Thoracic aorta (tissue), 2 donors: ENCODE measurements at regions not wholly inside any gene's neighbourhood (a gene's known extent, or its start where the extent isn't known, plus 50 kb on each side); places are given as distances from the start of the nearest gene placed in this dataset.

Experiments used
- ATAC-seq: fragments of 150-250 bp; one replicate; pipeline ENCODE4 v1.8.0; 2017; ENCODE audit warnings: low read depth; ENCODE audit not compliant: insufficient number of reproducible peaks, low FRiP score
- DNase-seq: peaks from one replicate; pipeline ENCODE4 v3.0.0-alpha.2; 2020; ENCODE audit warnings: low spot score
- H3K27ac ChIP-seq, 2 donors: fragments of 200-600 bp; sonication (generic); 1 replicate in 1 of 2; 2 replicates in 1 of 2; pipeline ENCODE4 v1.5.1; 2016; ENCODE audit warnings: mild to moderate bottlenecking in 2 of 2, moderate library complexity in 2 of 2
- H3K27me3 ChIP-seq: fragments of 200-600 bp; sonication (generic); replicated peaks from 2 replicates; pipeline ENCODE4 v1.6.0; 2016; ENCODE audit warnings: mild to moderate bottlenecking; ENCODE audit not compliant: insufficient read depth
- H3K36me3 ChIP-seq: fragments of 200-600 bp; sonication (generic); one replicate; pipeline ENCODE4 v1.5.1; 2016
- H3K4me1 ChIP-seq, 2 donors: fragments of 200-600 bp; sonication (generic); 1 replicate in 1 of 2; 2 replicates in 1 of 2; pipeline versions ENCODE4 v1.5.1 to v1.6.0; 2016; ENCODE audit warnings: low read depth in 2 of 2, mild to moderate bottlenecking in 1 of 2; ENCODE audit not compliant: control insufficient read depth in 1 of 2
- H3K4me3 ChIP-seq: fragments of 200-600 bp; sonication (generic); 2 replicates; pipeline ENCODE4 v1.5.1; 2016; ENCODE audit warnings: mild to moderate bottlenecking
- H3K9me3 ChIP-seq: fragments of 200-600 bp; sonication (generic); 2 replicates; pipeline ENCODE4 v1.5.1; 2016
- TF ChIP-seq, protein P1 (sequence below): fragments of 200-600 bp; sonication (generic); IDR thresholded peaks from one replicate; pipeline ENCODE4 v1.5.1; 2019; ENCODE audit warnings: antibody characterized with exemption

- H3K27ac ChIP-seq, result no peak overlapping the region
- H3K36me3 ChIP-seq, result no peaks in the 10 kb centered on the region
- no peaks in the 10 kb centered on the region for H3K27me3 ChIP-seq
- TF ChIP-seq, protein P1, sequence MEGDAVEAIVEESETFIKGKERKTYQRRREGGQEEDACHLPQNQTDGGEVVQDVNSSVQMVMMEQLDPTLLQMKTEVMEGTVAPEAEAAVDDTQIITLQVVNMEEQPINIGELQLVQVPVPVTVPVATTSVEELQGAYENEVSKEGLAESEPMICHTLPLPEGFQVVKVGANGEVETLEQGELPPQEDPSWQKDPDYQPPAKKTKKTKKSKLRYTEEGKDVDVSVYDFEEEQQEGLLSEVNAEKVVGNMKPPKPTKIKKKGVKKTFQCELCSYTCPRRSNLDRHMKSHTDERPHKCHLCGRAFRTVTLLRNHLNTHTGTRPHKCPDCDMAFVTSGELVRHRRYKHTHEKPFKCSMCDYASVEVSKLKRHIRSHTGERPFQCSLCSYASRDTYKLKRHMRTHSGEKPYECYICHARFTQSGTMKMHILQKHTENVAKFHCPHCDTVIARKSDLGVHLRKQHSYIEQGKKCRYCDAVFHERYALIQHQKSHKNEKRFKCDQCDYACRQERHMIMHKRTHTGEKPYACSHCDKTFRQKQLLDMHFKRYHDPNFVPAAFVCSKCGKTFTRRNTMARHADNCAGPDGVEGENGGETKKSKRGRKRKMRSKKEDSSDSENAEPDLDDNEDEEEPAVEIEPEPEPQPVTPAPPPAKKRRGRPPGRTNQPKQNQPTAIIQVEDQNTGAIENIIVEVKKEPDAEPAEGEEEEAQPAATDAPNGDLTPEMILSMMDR, result no peak
- ATAC-seq, result no peak
- H3K4me1 ChIP-seq, result no peaks in the 10 kb centered on the region
- DNase-seq, result no peak
- no peak overlapping the region for H3K4me3 ChIP-seq
- no peaks in the 10 kb centered on the region for H3K9me3 ChIP-seq
Observed at GRCh38 chr5:42349163-42349562, 74.1 kb upstream of the GHR start.

- no peaks in the 10 kb centered on the region for H3K9me3 ChIP-seq
- no peaks in the 10 kb centered on the region for H3K36me3 ChIP-seq
- TF ChIP-seq, protein P1, result no peak
- no peaks in the 10 kb centered on the region for H3K27me3 ChIP-seq
- no peak overlapping the region for H3K27ac ChIP-seq
- H3K4me3 ChIP-seq, result no peak overlapping the region
- no peaks in the 10 kb centered on the region for H3K4me1 ChIP-seq
- DNase-seq (no peak), ATAC-seq (no peak)
Observed at GRCh38 chr5:42351956-42352355, 71.3 kb upstream of the GHR start.

GRCh38 chr5:42360056-42360455 is 63.2 kb upstream of the GHR start:
- TF ChIP-seq, protein P1, result no peak
- ATAC-seq (peak; percentile 65), DNase-seq (no peak)
- no peaks in the 10 kb centered on the region for H3K27me3 ChIP-seq
- no peaks in the 10 kb centered on the region for H3K36me3 ChIP-seq
- no peaks in the 10 kb centered on the region for H3K9me3 ChIP-seq
- peaks cover 0 to 10% of the 10 kb centered on the region in 2 donors for H3K4me1 ChIP-seq
- H3K27ac ChIP-seq, result no peak overlapping the region
- no peak overlapping the region for H3K4me3 ChIP-seq

DNA sequence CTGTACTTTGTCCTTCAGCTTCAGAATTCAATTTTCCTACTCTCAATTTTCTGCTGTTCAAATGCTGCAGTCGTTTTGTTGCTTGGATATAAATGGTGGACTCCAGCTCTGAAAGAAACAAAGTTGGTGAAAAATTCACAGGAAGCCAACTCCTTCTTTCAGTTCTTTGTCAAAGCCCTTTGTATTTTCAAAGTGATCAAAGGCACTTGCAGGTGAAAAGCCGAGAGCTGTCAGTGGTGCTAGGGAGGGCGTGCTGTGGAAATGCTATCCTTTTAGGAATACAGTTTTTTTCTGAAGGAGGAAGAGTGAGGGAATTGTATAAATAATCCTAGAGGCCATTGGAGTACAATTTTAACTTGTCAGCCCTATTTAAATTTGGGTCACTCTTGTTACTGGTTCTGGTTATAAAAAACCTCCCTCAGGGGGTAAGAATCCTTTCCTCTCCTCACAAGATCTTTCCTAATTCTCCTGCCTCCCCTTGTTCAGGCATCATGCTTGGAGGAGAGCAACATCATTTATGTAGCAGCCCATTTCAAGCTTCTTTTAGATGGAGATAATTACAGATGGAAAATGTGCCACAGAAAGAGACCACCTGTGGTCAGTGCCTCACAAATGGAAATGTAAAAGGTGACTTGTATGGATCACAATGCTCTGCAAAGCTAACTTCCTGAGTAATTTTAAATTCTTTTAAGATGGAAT is 62.5 kb upstream of the GHR start:
- Histone ChIP-seq H3K4me3 (no peak overlapping the region), H3K9me3 (no peaks in the 10 kb centered on the region), H3K27ac (no peak overlapping the region), H3K4me1 (peaks cover 0 to 10% of the 10 kb centered on the region in 2 donors), H3K27me3 (no peaks in the 10 kb centered on the region), H3K36me3 (no peaks in the 10 kb centered on the region)
- DNase-seq (no peak), ATAC-seq (no peak)
- TF ChIP-seq, protein P1, result no peak

GRCh38 chr5:42361315-42361688 is 61.9 kb upstream of the GHR start:
- H3K27me3 ChIP-seq, result no peaks in the 10 kb centered on the region
- no peaks in the 10 kb centered on the region for H3K36me3 ChIP-seq
- ATAC-seq (no peak), DNase-seq (no peak)
- TF ChIP-seq, protein P1, result no peak
- H3K9me3 ChIP-seq, result no peaks in the 10 kb centered on the region
- no peak overlapping the region for H3K4me3 ChIP-seq
- H3K4me1 ChIP-seq, result peaks cover 0 to 10% of the 10 kb centered on the region in 2 donors
- H3K27ac ChIP-seq, result no peak overlapping the region
